ENCODE measurements at regions not wholly inside any gene's neighbourhood (a gene's known extent, or its start where the extent isn't known, plus 50 kb on each side); places are given as distances from the start of the nearest gene placed in this dataset.

- H4K8ac ChIP-seq (replicated peaks; ENCODE audit: insufficient read length, low read depth, low read length), result no peak overlapping the region
- no peak for TF ChIP-seq CTCF (conservative IDR thresholded peaks at IDR 0.05)
- H3K4me2 ChIP-seq (ENCODE audit: insufficient read depth, insufficient read length, low read length), result no peak overlapping the region
- Mint-ChIP-seq H3K4me1 (no peaks in the 10 kb centered on the region), H3K4me3 (no peak overlapping the region), H3K27ac (no peak overlapping the region), H3K9me3 (peaks cover 0 to 1% of the 10 kb centered on the region in 2 experiments; a peak in 2 of 5 replicates), H3K27me3 (ENCODE audit: low read depth) (no peaks in the 10 kb centered on the region; the same call in 1 of the 2 replicates), H3K36me3 (ENCODE audit: insufficient read depth in 1 of 3, low read depth in 3 of 3) (no peaks in the 10 kb centered on the region)
- no CpG with 5 or more reads among the region's 2 CpGs for WGBS (ENCODE audit: extremely low coverage, insufficient read length, low lambda C conversion rate)
- H3K27ac ChIP-seq (ENCODE audit: insufficient read length, low read depth, low read length), result no peak overlapping the region
- H3K27me3 ChIP-seq (ENCODE audit: insufficient read depth, low read length), result no peaks in the 10 kb centered on the region
- no peak overlapping the region for H2AFZ ChIP-seq (ENCODE audit: low read length)
- no peaks in the 10 kb centered on the region for H3K9me3 ChIP-seq (ENCODE audit: control insufficient read depth, low read depth, low read length)
- H2AK5ac ChIP-seq (ENCODE audit: insufficient read length, low read length), result no peak overlapping the region
- no peaks in the 10 kb centered on the region for H3K79me2 ChIP-seq (ENCODE audit: insufficient read depth, low read length)
- DNase-seq, result no peak
- no peak overlapping the region for H3K18ac ChIP-seq (ENCODE audit: insufficient read length, low read depth, low read length)
- no peak overlapping the region for H2BK20ac ChIP-seq (ENCODE audit: low read depth, low read length, poor library complexity, severe bottlenecking)
- no peak overlapping the region for H3K56ac ChIP-seq (ENCODE audit: insufficient read length, low read depth, low read length)
- H2BK12ac ChIP-seq (ENCODE audit: insufficient read length, low read depth, low read length), result no peak overlapping the region
- no peak overlapping the region for H2BK15ac ChIP-seq (ENCODE audit: low read depth, low read length)
- H3K14ac ChIP-seq (ENCODE audit: insufficient read depth, low read length), result no peak overlapping the region
- no peak overlapping the region for H3K23ac ChIP-seq (ENCODE audit: insufficient read length, low read depth, low read length)
- H3T11ph ChIP-seq (ENCODE audit: low read length), result no peak overlapping the region
- no peaks in the 10 kb centered on the region for H3K79me1 ChIP-seq (ENCODE audit: insufficient read depth, low read depth, low read length, poor library complexity, severe bottlenecking)
- H3K23me2 ChIP-seq (ENCODE audit: insufficient read length, low read depth, low read length, poor library complexity, severe bottlenecking), result no peaks in the 10 kb centered on the region
- no peak overlapping the region for H2BK5ac ChIP-seq (ENCODE audit: insufficient read length, low read length)
- H3K4me1 ChIP-seq (ENCODE audit: insufficient read depth, low read length), result no peaks in the 10 kb centered on the region
- no peak overlapping the region for H3K9ac ChIP-seq (ENCODE audit: extremely low read depth, insufficient read length, low read length)
- no peak overlapping the region for H2BK120ac ChIP-seq (ENCODE audit: low read depth, low read length, poor library complexity, severe bottlenecking)
- no peak overlapping the region for H4K91ac ChIP-seq (ENCODE audit: insufficient read length, low read depth, low read length)
- H4K5ac ChIP-seq (ENCODE audit: insufficient read length, low read depth, low read length), result no peak overlapping the region
- no peak overlapping the region for H3K4ac ChIP-seq (ENCODE audit: low read depth, low read length)
- H4K20me1 ChIP-seq (ENCODE audit: control insufficient read depth, insufficient read depth, insufficient read length), result no peaks in the 10 kb centered on the region
These were observed 267.8 kb upstream of the NCKAP5 start for GRCh38 chr2:133835821-133836619.
